ENCODE measurements at regions not wholly inside any gene's neighbourhood (a gene's known extent, or its start where the extent isn't known, plus 50 kb on each side); places are given as distances from the start of the nearest gene placed in this dataset.

DNA sequence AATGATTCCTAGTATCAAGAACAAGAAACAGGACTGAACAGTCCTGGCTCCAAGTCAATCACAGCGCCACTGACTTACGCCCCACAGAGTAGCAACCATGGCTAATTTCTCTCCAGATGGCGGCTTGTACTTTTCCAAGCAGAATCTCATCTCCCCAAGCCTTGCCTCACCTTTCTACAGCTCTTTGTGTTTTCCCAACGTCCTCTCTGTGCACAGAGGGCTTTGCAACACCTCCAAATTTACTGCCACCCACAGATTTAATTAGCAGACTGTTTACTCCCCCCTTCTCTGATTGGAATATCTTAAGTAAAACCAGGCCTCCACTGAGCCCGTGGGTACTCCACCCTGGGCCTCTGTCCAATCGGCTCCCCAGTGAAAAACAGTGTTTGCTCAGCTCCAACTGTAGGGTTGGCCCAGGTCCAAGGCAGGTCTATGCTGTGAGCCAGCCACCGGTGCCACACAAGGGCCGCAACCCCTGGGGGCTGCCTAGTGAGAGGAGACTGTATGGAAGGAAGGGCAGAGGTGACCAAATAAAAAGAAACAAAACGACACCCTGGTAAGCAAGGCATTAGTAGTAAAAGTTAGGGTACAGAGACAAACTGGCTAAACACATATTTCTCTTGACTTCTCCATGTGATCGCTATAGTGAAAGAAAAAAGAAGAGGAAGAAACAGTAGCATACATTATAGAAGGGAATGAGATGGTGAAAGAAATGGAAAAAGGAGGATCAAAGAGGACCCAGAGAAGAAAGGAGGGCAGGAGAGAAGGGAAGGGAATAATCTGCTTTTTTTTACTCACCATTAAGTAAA, 128.4 kb upstream of the SOD1 start:
- TF ChIP-seq KDM1A (IDR thresholded peaks at IDR 0.05; ENCODE audit: borderline replicate concordance, low read length) (no peak), EZH2 (IDR thresholded peaks at IDR 0.05; ENCODE audit: low read depth, low read length, severe bottlenecking) (no peak), HDAC6 (IDR thresholded peaks at IDR 0.05; ENCODE audit: low read depth, low read length) (no peak), RAD21 (IDR thresholded peaks at IDR 0.05 in 1 of 2, conservative IDR thresholded peaks at IDR 0.05 in 1 of 2; ENCODE audit: low read depth in 2 of 2, low read length in 2 of 2) (no peak), POLR2A (IDR thresholded peaks at IDR 0.05; ENCODE audit: control extremely low read depth in 1 of 2, low read depth in 2 of 2, low read length in 2 of 2) (no peak), JUND (IDR thresholded peaks at IDR 0.05; ENCODE audit: low read length) (no peak), SIRT6 (IDR thresholded peaks at IDR 0.05; ENCODE audit: low read length) (no peak), SP4 (IDR thresholded peaks at IDR 0.05; ENCODE audit: low read length) (no peak), JUN (IDR thresholded peaks at IDR 0.05; ENCODE audit: low read depth, low read length) (no peak)
- TF ChIP-seq, protein P1, sequence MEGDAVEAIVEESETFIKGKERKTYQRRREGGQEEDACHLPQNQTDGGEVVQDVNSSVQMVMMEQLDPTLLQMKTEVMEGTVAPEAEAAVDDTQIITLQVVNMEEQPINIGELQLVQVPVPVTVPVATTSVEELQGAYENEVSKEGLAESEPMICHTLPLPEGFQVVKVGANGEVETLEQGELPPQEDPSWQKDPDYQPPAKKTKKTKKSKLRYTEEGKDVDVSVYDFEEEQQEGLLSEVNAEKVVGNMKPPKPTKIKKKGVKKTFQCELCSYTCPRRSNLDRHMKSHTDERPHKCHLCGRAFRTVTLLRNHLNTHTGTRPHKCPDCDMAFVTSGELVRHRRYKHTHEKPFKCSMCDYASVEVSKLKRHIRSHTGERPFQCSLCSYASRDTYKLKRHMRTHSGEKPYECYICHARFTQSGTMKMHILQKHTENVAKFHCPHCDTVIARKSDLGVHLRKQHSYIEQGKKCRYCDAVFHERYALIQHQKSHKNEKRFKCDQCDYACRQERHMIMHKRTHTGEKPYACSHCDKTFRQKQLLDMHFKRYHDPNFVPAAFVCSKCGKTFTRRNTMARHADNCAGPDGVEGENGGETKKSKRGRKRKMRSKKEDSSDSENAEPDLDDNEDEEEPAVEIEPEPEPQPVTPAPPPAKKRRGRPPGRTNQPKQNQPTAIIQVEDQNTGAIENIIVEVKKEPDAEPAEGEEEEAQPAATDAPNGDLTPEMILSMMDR (IDR thresholded peaks at IDR 0.05; ENCODE audit: control extremely low read depth in 1 of 3, insufficient read depth in 1 of 3, low read depth in 1 of 3, low read length in 3 of 3), result no peak
- TF ChIP-seq, protein P2, sequence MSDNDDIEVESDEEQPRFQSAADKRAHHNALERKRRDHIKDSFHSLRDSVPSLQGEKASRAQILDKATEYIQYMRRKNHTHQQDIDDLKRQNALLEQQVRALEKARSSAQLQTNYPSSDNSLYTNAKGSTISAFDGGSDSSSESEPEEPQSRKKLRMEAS (IDR thresholded peaks at IDR 0.05), result no peak
